LNCAP (cell line): ENCODE measurements at regions not wholly inside any gene's neighbourhood (a gene's known extent, or its start where the extent isn't known, plus 50 kb on each side); places are given as distances from the start of the nearest gene placed in this dataset.

Experiments used
- CTCF ChIP-seq: fragments of 450-650 bp; IDR thresholded peaks from 2 replicates; pipeline ENCODE4 v1.5.1; 2017; ENCODE audit warnings: mild to moderate bottlenecking

GRCh38 chr18:22467760-22468553, 50.2 kb upstream of the CTAGE1 start:
- TF ChIP-seq CTCF = no peak

GRCh38 chr18:22468554-22468891, 50.8 kb upstream of the CTAGE1 start:
- TF ChIP-seq CTCF = no peak

GRCh38 chr18:22469061-22469734, 51.5 kb upstream of the CTAGE1 start:
- no peak for TF ChIP-seq CTCF

DNA sequence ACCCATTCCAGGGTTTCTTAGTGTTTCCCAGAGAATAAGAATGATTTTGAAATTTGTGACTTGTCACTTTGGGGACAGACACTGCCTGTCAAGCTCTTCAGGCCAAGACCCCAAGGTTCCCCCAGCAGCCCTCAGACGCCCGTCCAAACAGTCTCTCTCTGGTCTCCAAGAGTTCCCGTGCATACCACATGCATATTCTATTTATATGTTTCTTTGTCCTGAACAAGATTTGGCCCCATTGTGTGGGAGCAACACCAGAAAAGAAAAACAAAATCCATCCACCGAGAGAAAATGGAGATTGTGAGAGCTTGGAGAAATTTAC, 52.2 kb upstream of the CTAGE1 start:
- TF ChIP-seq CTCF = no peak

- no peak for TF ChIP-seq CTCF
Measured at GRCh38 chr18:22470248-22471235, 52.8 kb upstream of the CTAGE1 start.

- no peak for TF ChIP-seq CTCF
Measured at GRCh38 chr18:22471546-22472131, 53.9 kb upstream of the CTAGE1 start.

- no peak for TF ChIP-seq CTCF
Measured at GRCh38 chr18:22473366-22473765, 55.7 kb upstream of the CTAGE1 start.
